SK-N-SH (cell line): ENCODE measurements at regions not wholly inside any gene's neighbourhood (a gene's known extent, or its start where the extent isn't known, plus 50 kb on each side); places are given as distances from the start of the nearest gene placed in this dataset.
"Not testable (repeated sequence)": the region's sequence is repeated elsewhere in the genome, so short reads cannot be mapped to it uniquely, and the experiment has no call there.

Source experiments
- CTCF ChIA-PET: fragments of 300-600, 350-600 bp; formaldehyde crosslinking; extraction: SDS; loops from one replicate; lab custom pipeline; 2021; lab: Yijun Ruan, JAX
- POLR2A ChIA-PET: fragments of 350-600 bp; sonication (Branson Sonifier 250); formaldehyde crosslinking; extraction: SDS; loops from one replicate; lab custom pipeline; 2020; ENCODE audit warnings: antibody characterized with exemption, inconsistent platforms; lab: Yijun Ruan, JAX
- DNase-seq: peaks from one replicate; pipeline ENCODE4 v3.0.0; 2012
- H2AFZ ChIP-seq: fragments of 200-600 bp; sonication (generic); 2 replicates; pipeline ENCODE4 v1.8.1; 2016; ENCODE audit warnings: antibody characterized with exemption, mild to moderate bottlenecking, low read depth
- H3F3A ChIP-seq: fragments of 200-600 bp; sonication (generic); replicated peaks from 2 replicates; pipeline ENCODE3; 2016; ENCODE audit warnings: antibody characterized with exemption, mild to moderate bottlenecking; ENCODE audit not compliant: insufficient read depth
- H3K27ac ChIP-seq, 2 experiments: fragments of 200-500 bp in 1 of 2; fragments of 200-600 bp in 1 of 2; sonication (Bioruptor generic) in 1 of 2; sonication (generic), shearing (Covaris generic) in 1 of 2; 2 replicates each; pipeline versions ENCODE4 v1.5.1 to v1.6.1; 2014 to 2016; ENCODE audit warnings: low read depth in 2 of 2, inconsistent platforms in 1 of 2, low read length in 1 of 2, mild to moderate bottlenecking in 1 of 2, mixed read lengths in 1 of 2
- H3K27me3 ChIP-seq: fragments of 200-600 bp; sonication (generic), shearing (Covaris generic); 2 replicates; pipeline ENCODE4 v1.6.1; 2016; ENCODE audit warnings: mixed run types; ENCODE audit not compliant: insufficient read depth
- H3K36me3 ChIP-seq, 2 experiments: fragments of 200-500 bp in 1 of 2; fragments of 200-600 bp in 1 of 2; sonication (Bioruptor generic) in 1 of 2; sonication (generic) in 1 of 2; replicated peaks in 1 of 2; 2 replicates each; pipeline versions ENCODE3 to v1.5.1; 2014 to 2016; ENCODE audit warnings: low read length in 1 of 2, mild to moderate bottlenecking in 1 of 2; ENCODE audit not compliant: insufficient read depth in 2 of 2, control insufficient read depth in 1 of 2
- H3K4me1 ChIP-seq, 2 experiments: fragments of 200-500 bp in 1 of 2; fragments of 200-600 bp in 1 of 2; sonication (Bioruptor generic) in 1 of 2; sonication (generic), shearing (Covaris generic) in 1 of 2; 2 replicates each; pipeline versions ENCODE4 v1.5.1 to v1.6.1; 2014 to 2016; ENCODE audit warnings: low read depth in 1 of 2, low read length in 1 of 2, mixed run types in 1 of 2; ENCODE audit not compliant: insufficient read depth in 2 of 2, control insufficient read depth in 1 of 2
- H3K4me2 ChIP-seq: fragments of 200-600 bp; sonication (generic), shearing (Covaris generic); 2 replicates; pipeline ENCODE4 v1.6.1; 2017; ENCODE audit warnings: mixed run types
- H3K4me3 ChIP-seq, 2 experiments: fragments of 200-500 bp in 1 of 2; fragments of 200-600 bp in 1 of 2; sonication (Bioruptor generic) in 1 of 2; sonication (generic), shearing (Covaris generic) in 1 of 2; 2 replicates each; pipeline versions ENCODE4 v1.5.1 to v1.8.1; 2014 to 2016; ENCODE audit warnings: low read depth in 2 of 2, inconsistent platforms in 1 of 2, low read length in 1 of 2, mild to moderate bottlenecking in 1 of 2, mixed read lengths in 1 of 2, moderate library complexity in 1 of 2
- H3K79me2 ChIP-seq: fragments of 200-600 bp; sonication (generic); 2 replicates; pipeline ENCODE4 v1.8.1; 2017; ENCODE audit warnings: mild to moderate bottlenecking; ENCODE audit not compliant: insufficient read depth
- H3K9ac ChIP-seq: fragments of 200-600 bp; sonication (generic); 2 replicates; pipeline ENCODE4 v1.6.1; 2017; ENCODE audit warnings: mixed run types
- H3K9me2 ChIP-seq: fragments of 200-600 bp; sonication (generic); 2 replicates; pipeline ENCODE4 v1.6.1; 2017; ENCODE audit warnings: mixed run types
- H3K9me3 ChIP-seq: fragments of 200-600 bp; sonication (generic); 2 replicates; pipeline ENCODE4 v1.6.1; 2017; ENCODE audit warnings: mixed run types, mild to moderate bottlenecking, moderate library complexity
- H4K20me1 ChIP-seq: fragments of 200-600 bp; sonication (generic); 2 replicates; pipeline ENCODE4 v1.6.1; 2017; ENCODE audit warnings: mild to moderate bottlenecking, mixed run types; ENCODE audit not compliant: insufficient read depth
- CHD2 ChIP-seq: fragments of 150-350 bp; IDR thresholded peaks from 2 replicates; pipeline ENCODE4 v1.6.1; 2018; ENCODE audit warnings: low read length; ENCODE audit not compliant: partially characterized antibody
- ELF1 ChIP-seq: IDR thresholded peaks from 2 replicates; pipeline ENCODE4 v1.4.0; 2012
- FOSL2 ChIP-seq: IDR thresholded peaks from 2 replicates; pipeline ENCODE4 v1.4.0; 2012; ENCODE audit warnings: low read depth, mild to moderate bottlenecking, moderate library complexity, borderline replicate concordance
- FOXM1 ChIP-seq: IDR thresholded peaks from 2 replicates; pipeline ENCODE4 v1.4.0; 2012; ENCODE audit warnings: low read depth, mild to moderate bottlenecking
- GATA2 ChIP-seq: sonication (generic); formaldehyde crosslinking; IDR thresholded peaks from 2 replicates; pipeline ENCODE4 v1.5.0; 2020; ENCODE audit warnings: mild to moderate bottlenecking, missing genetic modification reagents
- JUND ChIP-seq: IDR thresholded peaks from 2 replicates; pipeline ENCODE4 v1.4.0; 2012
- MXI1 ChIP-seq: IDR thresholded peaks from 2 replicates; pipeline ENCODE4 v1.6.1; 2012; ENCODE audit warnings: mild to moderate bottlenecking, low read depth, low read length, improper control_type of control experiment
- POLR2AphosphoS5 ChIP-seq: IDR thresholded peaks from 2 replicates; pipeline ENCODE4 v1.6.1; 2012; ENCODE audit warnings: low read depth, low read length
- RAD21 ChIP-seq: IDR thresholded peaks from 2 replicates; pipeline ENCODE4 v1.6.1; 2012; ENCODE audit warnings: mild to moderate bottlenecking, low read length
- RCOR1 ChIP-seq: fragments of 150-350 bp; IDR thresholded peaks from 2 replicates; pipeline ENCODE4 v1.6.1; 2017; ENCODE audit warnings: antibody characterized with exemption, low read length
- RFX5 ChIP-seq: IDR thresholded peaks from 2 replicates; pipeline ENCODE4 v1.6.1; 2012; ENCODE audit warnings: mild to moderate bottlenecking, improper control_type of control experiment, low read length
- TAF1 ChIP-seq: IDR thresholded peaks from 2 replicates; pipeline ENCODE4 v1.6.1; 2012; ENCODE audit warnings: low read depth, mild to moderate bottlenecking, low read length, moderate library complexity, borderline replicate concordance
- TCF12 ChIP-seq: IDR thresholded peaks from 2 replicates; pipeline ENCODE4 v1.4.0; 2012
- WGBS: methylation state at CpG from one replicate; pipeline ENCODE4 v1.1.6; 2017; ENCODE audit warnings: low lambda C conversion rate; 5-methylcytosine and 5-hydroxymethylcytosine counted together
- TF ChIP-seq, protein P1 (sequence below): IDR thresholded peaks from 2 replicates; pipeline ENCODE4 v1.4.0; 2012; ENCODE audit warnings: low read depth, borderline replicate concordance
- TF ChIP-seq, protein P2 (sequence below): fragments of 150-350 bp; IDR thresholded peaks from 2 replicates; pipeline ENCODE4 v1.6.1; 2017; ENCODE audit warnings: antibody characterized with exemption, low read length, low read depth, borderline replicate concordance
- TF ChIP-seq, protein P3 (sequence below): IDR thresholded peaks from 2 replicates; pipeline ENCODE4 v1.4.0; 2012; ENCODE audit warnings: low read depth
- TF ChIP-seq, protein P4 (sequence below): IDR thresholded peaks from 2 replicates; pipeline ENCODE4; 2012
- TF ChIP-seq, protein P5 (sequence below): IDR thresholded peaks from 2 replicates; pipeline ENCODE4 v1.4.0; 2012; ENCODE audit warnings: low read depth, borderline replicate concordance

DNA sequence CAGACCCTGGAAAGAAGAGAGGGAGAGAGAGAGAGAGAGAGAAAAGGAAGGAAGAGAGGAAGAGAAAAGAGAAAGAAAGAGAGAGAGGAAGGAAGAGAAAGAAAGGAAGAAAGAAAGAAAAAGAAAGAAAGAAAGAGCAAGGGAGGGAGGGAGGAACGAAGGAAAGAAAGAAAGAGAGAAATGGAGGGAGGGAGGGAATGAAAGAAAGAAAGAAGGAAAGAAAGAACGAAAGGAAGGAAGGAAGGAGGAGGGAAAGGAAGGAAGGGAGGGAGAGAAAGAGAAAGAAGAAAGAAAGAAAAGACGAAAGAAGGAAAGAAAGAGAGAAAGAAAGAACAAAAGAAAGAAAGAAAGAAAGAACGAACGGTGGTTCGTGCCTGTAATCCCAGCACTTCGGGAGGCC, 133.4 kb downstream of the HNRNPD start:
- no peak overlapping the region for H3K4me2 ChIP-seq
- H3K27ac ChIP-seq: no peak overlapping the region
- no peak overlapping the region for H2AFZ ChIP-seq
- ChIA-PET POLR2A (no interaction called here), CTCF (no interaction called here)
- WGBS: 26% methylated on average over 7 of the region's 7 CpGs
- TF ChIP-seq FOXM1 (no peak), JUND (no peak), ELF1 (no peak), RFX5 (no peak), TCF12 (no peak), RCOR1 (no peak), RAD21 (no peak), MXI1 (no peak), TAF1 (no peak), GATA2 (CRISPR knock-in tag) (no peak), CHD2 (no peak), FOSL2 (no peak), POLR2AphosphoS5 (no peak)
- TF ChIP-seq, protein P1, sequence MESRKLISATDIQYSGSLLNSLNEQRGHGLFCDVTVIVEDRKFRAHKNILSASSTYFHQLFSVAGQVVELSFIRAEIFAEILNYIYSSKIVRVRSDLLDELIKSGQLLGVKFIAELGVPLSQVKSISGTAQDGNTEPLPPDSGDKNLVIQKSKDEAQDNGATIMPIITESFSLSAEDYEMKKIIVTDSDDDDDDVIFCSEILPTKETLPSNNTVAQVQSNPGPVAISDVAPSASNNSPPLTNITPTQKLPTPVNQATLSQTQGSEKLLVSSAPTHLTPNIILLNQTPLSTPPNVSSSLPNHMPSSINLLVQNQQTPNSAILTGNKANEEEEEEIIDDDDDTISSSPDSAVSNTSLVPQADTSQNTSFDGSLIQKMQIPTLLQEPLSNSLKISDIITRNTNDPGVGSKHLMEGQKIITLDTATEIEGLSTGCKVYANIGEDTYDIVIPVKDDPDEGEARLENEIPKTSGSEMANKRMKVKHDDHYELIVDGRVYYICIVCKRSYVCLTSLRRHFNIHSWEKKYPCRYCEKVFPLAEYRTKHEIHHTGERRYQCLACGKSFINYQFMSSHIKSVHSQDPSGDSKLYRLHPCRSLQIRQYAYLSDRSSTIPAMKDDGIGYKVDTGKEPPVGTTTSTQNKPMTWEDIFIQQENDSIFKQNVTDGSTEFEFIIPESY: no peak
- TF ChIP-seq, protein P2, sequence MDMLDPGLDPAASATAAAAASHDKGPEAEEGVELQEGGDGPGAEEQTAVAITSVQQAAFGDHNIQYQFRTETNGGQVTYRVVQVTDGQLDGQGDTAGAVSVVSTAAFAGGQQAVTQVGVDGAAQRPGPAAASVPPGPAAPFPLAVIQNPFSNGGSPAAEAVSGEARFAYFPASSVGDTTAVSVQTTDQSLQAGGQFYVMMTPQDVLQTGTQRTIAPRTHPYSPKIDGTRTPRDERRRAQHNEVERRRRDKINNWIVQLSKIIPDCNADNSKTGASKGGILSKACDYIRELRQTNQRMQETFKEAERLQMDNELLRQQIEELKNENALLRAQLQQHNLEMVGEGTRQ: no peak
- TF ChIP-seq, protein P3, sequence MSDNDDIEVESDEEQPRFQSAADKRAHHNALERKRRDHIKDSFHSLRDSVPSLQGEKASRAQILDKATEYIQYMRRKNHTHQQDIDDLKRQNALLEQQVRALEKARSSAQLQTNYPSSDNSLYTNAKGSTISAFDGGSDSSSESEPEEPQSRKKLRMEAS: no peak
- TF ChIP-seq, protein P4, sequence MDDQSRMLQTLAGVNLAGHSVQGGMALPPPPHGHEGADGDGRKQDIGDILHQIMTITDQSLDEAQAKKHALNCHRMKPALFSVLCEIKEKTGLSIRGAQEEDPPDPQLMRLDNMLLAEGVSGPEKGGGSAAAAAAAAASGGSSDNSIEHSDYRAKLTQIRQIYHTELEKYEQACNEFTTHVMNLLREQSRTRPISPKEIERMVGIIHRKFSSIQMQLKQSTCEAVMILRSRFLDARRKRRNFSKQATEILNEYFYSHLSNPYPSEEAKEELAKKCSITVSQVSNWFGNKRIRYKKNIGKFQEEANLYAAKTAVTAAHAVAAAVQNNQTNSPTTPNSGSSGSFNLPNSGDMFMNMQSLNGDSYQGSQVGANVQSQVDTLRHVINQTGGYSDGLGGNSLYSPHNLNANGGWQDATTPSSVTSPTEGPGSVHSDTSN: no peak
- TF ChIP-seq, protein P5, sequence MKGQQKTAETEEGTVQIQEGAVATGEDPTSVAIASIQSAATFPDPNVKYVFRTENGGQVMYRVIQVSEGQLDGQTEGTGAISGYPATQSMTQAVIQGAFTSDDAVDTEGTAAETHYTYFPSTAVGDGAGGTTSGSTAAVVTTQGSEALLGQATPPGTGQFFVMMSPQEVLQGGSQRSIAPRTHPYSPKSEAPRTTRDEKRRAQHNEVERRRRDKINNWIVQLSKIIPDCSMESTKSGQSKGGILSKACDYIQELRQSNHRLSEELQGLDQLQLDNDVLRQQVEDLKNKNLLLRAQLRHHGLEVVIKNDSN: no peak
- H3K79me2 ChIP-seq: no peaks in the 10 kb centered on the region
- H3F3A ChIP-seq: no peaks in the 10 kb centered on the region
- no peaks in the 10 kb centered on the region for H3K9me2 ChIP-seq
- DNase-seq: no peak
- H3K9ac ChIP-seq: no peak overlapping the region
- no peaks in the 10 kb centered on the region for H3K36me3 ChIP-seq
- no peaks in the 10 kb centered on the region for H3K9me3 ChIP-seq
- H4K20me1 ChIP-seq: no peaks in the 10 kb centered on the region
- no peaks in the 10 kb centered on the region for H3K4me1 ChIP-seq
- H3K4me3 ChIP-seq: no peak overlapping the region
- H3K27me3 ChIP-seq: no peaks in the 10 kb centered on the region; the same call in 1 of the 2 replicates

DNA sequence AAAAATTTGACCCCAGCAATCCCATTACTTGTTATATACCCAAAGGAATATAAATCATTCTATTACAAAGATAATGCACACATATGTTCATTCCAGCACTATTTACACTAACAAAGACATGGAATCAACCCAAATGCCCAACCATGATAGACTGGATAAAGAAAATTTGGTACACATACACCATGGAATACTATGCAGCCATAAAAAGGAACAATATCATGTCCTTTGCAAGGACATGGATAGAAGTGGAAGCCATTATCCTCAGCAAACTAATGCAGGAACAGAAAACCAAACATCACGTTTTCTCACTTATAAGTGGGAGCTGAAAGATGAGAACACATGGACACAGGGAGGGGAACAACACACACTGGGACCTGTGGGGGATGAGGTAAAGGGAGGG, 136.6 kb downstream of the HNRNPD start:
- H3K9me3 ChIP-seq, H3K9ac ChIP-seq, H3K9me2 ChIP-seq, H3K4me2 ChIP-seq, H3K4me1 ChIP-seq, H3K4me3 ChIP-seq, H3K36me3 ChIP-seq, H2AFZ ChIP-seq, H4K20me1 ChIP-seq, DNase-seq, H3K27ac ChIP-seq, POLR2A ChIA-PET, H3K79me2 ChIP-seq, H3K27me3 ChIP-seq, CTCF ChIA-PET, H3F3A ChIP-seq: not testable (repeated sequence)
- WGBS: 0% methylated on average over 1 of the region's 1 CpG
